Activated CD4-positive, alpha-beta T cell treated with anti-CD3 and anti-CD28 coated beads for 36 hours (primary cell): ENCODE measurements at regions not wholly inside any gene's neighbourhood (a gene's known extent, or its start where the extent isn't known, plus 50 kb on each side); places are given as distances from the start of the nearest gene placed in this dataset.
A peak's percentile ranks its signal among the peaks of the same experiment; 100 is the strongest.

Experiments used
- ATAC-seq: fragments of 200-7000 bp; cut with Tn5 transposase; one replicate; pipeline ENCODE4 v1.10.0; 2021; ENCODE audit warnings: mild to moderate bottlenecking, moderate library complexity
- CTCF ChIA-PET: fragments of 350-600 bp; sonication (Branson Sonifier 250); formaldehyde crosslinking; loops from one replicate; lab custom pipeline; 2021; ENCODE audit warnings: antibody characterized with exemption; lab: Charles Lee
- POLR2A ChIA-PET: fragments of 350-600 bp; sonication (Branson Sonifier 250); formaldehyde crosslinking; loops from one replicate; lab custom pipeline; 2021; ENCODE audit warnings: antibody characterized with exemption, inconsistent platforms; lab: Charles Lee
- DNase-seq: peaks from one replicate; pipeline ENCODE4 v3.0.0-alpha.2; 2020
- H3K27ac Mint-ChIP-seq: one replicate; pipeline ENCODE4 v1.8.0; 2021; ENCODE audit warnings: mixed read lengths
- H3K27me3 Mint-ChIP-seq: one replicate; pipeline ENCODE4 v1.8.0; 2021; ENCODE audit warnings: mixed read lengths
- H3K36me3 Mint-ChIP-seq: one replicate; pipeline ENCODE4 v1.8.0; 2021; ENCODE audit warnings: low read depth, mixed read lengths
- H3K4me1 Mint-ChIP-seq: one replicate; pipeline ENCODE4 v1.8.0; 2021; ENCODE audit warnings: mixed read lengths
- H3K4me3 Mint-ChIP-seq: one replicate; pipeline ENCODE4 v1.8.0; 2021; ENCODE audit warnings: mild to moderate bottlenecking, moderate library complexity, mixed read lengths
- H3K9me3 Mint-ChIP-seq: one replicate; pipeline ENCODE4 v1.8.0; 2021; ENCODE audit warnings: low read depth, mixed read lengths
- intact Hi-C, 2 experiments: fragments of 100-400 bp; cut with DNase I in 1 of 2; cut with micrococcal nuclease in 1 of 2; formaldehyde crosslinking; loops; one replicate each; pipeline versions ENCODE4 v1.14.2 to v1.15.1; 2022 to 2024; cut with DNase I, micrococcal nuclease

DNA sequence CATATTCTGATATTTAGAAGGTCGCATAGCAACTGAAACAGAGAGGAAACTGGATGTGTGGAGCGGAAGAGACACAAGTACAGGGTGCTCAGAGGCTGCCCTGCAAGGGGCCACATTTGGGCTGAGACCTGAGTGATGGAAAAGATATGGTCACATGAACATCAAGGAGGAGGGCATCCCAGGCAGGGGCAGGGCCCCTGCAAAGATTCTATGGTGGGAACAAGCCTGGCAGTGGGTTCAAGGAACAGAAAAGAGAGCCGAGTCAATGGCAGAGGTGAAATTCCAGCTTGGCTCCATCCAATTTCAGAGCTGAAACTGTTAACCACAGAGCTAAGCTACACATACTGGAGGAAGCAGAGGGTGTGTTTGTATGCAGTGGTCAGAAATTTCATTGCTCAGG lies 227.7 kb downstream of the PRDM2 start:
- ATAC-seq (no peak), DNase-seq (no peak)
- CTCF ChIA-PET, result no interaction called here
- Mint-ChIP-seq H3K27me3 (peaks cover 24% of the 10 kb centered on the region), H3K9me3 (no peaks in the 10 kb centered on the region), H3K4me1 (no peaks in the 10 kb centered on the region), H3K27ac (no peak overlapping the region), H3K36me3 (no peaks in the 10 kb centered on the region), H3K4me3 (no peak overlapping the region)
- POLR2A ChIA-PET, result no interaction called here
- intact Hi-C loops, result loop anchor here in 1 of 2 experiments (2.0 kb wide), 1 partner anchor 19 kb away; no protein-coding TSS in a partner anchor

DNA sequence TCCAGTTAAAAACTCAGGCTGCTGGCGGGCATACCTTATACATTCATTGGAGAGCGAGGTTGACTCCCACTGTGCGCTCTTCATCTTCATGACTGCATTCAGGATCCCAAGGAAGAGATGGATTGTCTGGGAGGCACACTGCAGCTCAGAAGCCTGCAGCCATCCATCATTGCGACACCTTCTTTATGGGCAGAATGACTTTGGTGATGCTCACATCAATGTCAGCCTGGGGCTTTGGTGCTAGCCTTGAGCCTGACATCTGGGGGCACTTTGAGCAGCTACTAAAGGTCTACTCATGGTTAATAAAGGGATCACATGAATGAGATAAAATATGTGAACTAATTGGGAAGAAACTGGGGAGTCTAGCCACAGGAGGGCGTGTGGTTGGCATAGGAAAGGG lies 229.3 kb downstream of the PRDM2 start:
- H3K4me3 Mint-ChIP-seq, result no peak overlapping the region
- CTCF ChIA-PET, result interaction anchor here (1.1 to 1.3 kb wide), 2 partner anchors 9 to 23 kb away, joined by 3 read pairs; no protein-coding TSS in a partner anchor
- DNase-seq (no peak), ATAC-seq (no peak)
- no peak overlapping the region for H3K27ac Mint-ChIP-seq
- H3K9me3 Mint-ChIP-seq, result no peaks in the 10 kb centered on the region
- H3K27me3 Mint-ChIP-seq, result peaks cover 19% of the 10 kb centered on the region
- POLR2A ChIA-PET, result no interaction called here
- H3K4me1 Mint-ChIP-seq, result no peaks in the 10 kb centered on the region
- H3K36me3 Mint-ChIP-seq, result no peaks in the 10 kb centered on the region
- intact Hi-C loops, result loop anchor here in 1 of 2 experiments (2.0 kb wide), 1 partner anchor 21 kb away; no protein-coding TSS in a partner anchor

DNA sequence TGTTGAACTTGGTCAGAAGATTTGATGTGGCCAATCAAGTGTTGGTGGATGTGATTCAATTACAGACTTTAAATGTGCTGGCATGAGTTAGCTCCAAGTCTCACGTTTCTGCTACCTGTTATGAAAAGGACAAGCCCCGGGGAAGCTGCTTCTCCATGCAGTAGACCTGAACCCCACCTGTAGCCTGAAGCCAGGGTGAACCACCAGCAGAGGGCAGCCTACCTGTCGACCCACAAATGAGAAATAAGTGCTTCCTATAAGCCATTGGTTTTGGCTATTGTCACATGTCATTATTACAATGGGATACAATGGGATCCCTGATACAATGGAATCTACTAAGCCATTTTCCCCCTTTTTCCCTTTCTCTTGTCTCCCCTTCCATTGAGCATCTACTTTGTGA lies 230.2 kb downstream of the PRDM2 start:
- Mint-ChIP-seq H3K27me3 (peaks cover 19% of the 10 kb centered on the region), H3K9me3 (no peaks in the 10 kb centered on the region), H3K4me1 (no peaks in the 10 kb centered on the region), H3K36me3 (no peaks in the 10 kb centered on the region), H3K27ac (no peak overlapping the region), H3K4me3 (no peak overlapping the region)
- ATAC-seq (no peak), DNase-seq (peak; percentile 57)
- intact Hi-C loops, result no loop called here
- POLR2A ChIA-PET, result no interaction called here
- CTCF ChIA-PET, result interaction anchor here (0.7 to 1.4 kb wide), 2 partner anchors 8 to 45 kb away, joined by 4 read pairs; no protein-coding TSS in a partner anchor

DNA sequence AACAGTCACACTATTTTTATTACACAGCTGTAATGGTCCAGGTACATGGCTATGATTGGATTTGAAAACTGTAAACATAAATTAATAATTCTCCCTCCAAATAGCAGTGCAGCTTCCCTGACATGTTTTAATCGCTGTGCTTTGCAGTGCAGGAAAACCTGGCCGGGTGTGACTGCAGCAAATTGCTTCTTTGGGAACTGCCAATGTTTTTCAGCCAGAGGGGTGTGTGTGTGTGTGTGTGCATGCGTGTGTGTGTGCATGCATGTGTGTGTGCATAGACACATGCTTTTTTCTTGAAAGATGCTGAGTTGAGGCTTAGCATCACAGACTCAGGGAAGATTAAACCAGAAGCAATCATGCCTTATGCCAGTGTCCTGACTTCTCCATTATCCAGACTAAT lies 231.2 kb downstream of the PRDM2 start:
- Mint-ChIP-seq H3K9me3 (no peaks in the 10 kb centered on the region), H3K27me3 (peaks cover 12% of the 10 kb centered on the region), H3K4me1 (no peaks in the 10 kb centered on the region), H3K27ac (no peak overlapping the region), H3K36me3 (no peaks in the 10 kb centered on the region), H3K4me3 (no peak overlapping the region)
- ATAC-seq, result no peak
- ChIA-PET POLR2A (no interaction called here), CTCF (interaction anchor here (1.4 kb wide), 1 partner anchor 7 kb away, joined by 4 read pairs; no protein-coding TSS in a partner anchor)
- intact Hi-C loops, result no loop called here
- no peak for DNase-seq

DNA sequence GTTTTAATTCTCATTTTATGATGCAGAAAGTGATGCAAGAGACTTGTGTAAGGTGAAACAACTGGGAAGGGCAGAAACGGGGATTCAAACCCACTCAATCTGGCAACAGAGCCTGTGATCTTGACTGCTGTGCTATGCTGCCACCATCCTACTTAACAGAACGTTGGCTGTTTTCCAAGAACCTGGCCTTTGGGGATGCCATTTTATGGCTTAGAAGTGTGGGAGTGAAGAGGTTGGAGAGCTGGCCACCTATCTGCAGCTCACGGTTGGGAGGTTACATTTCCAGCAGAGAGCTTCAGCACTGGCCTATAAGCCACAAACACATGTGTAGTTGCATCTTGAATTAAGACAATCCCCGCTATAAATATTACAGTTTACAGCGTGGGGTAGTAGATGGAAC lies 235.3 kb downstream of the PRDM2 start:
- H3K27me3 Mint-ChIP-seq, result peaks cover 14% of the 10 kb centered on the region
- intact Hi-C loops, result no loop called here
- no peaks in the 10 kb centered on the region for H3K9me3 Mint-ChIP-seq
- no peak overlapping the region for H3K4me3 Mint-ChIP-seq
- ATAC-seq (no peak), DNase-seq (no peak)
- ChIA-PET POLR2A (no interaction called here), CTCF (no interaction called here)
- H3K36me3 Mint-ChIP-seq, result no peaks in the 10 kb centered on the region
- no peaks in the 10 kb centered on the region for H3K4me1 Mint-ChIP-seq
- H3K27ac Mint-ChIP-seq, result no peak overlapping the region

DNA sequence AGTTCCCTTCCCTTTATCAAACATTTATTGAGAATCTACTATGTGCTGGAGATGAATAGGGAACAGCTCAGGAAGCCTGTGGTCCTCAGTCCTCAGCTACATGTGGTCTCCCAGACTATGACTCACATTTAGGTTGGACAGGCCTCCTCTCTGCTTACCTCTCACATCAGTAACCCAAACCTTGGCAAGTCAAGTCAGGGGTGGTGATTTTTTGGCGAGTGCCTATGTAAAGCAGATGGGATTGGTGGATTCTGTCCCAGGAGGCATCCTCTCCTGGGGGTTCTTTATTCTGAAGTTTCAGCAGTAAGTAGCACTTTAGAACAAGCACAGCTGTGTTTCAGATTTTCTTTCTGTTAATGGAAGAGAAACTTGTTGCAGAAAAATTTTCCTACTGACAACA lies 241.3 kb downstream of the PRDM2 start:
- DNase-seq, result no peak
- ChIA-PET POLR2A (no interaction called here), CTCF (no interaction called here)
- H3K27ac Mint-ChIP-seq, result no peak overlapping the region
- intact Hi-C loops, result no loop called here
- H3K36me3 Mint-ChIP-seq, result peaks cover 1% of the 10 kb centered on the region
- ATAC-seq, result no peak
- H3K4me3 Mint-ChIP-seq, result no peak overlapping the region
- peaks cover 12% of the 10 kb centered on the region for H3K9me3 Mint-ChIP-seq
- no peaks in the 10 kb centered on the region for H3K4me1 Mint-ChIP-seq
- peaks cover 21% of the 10 kb centered on the region for H3K27me3 Mint-ChIP-seq

DNA sequence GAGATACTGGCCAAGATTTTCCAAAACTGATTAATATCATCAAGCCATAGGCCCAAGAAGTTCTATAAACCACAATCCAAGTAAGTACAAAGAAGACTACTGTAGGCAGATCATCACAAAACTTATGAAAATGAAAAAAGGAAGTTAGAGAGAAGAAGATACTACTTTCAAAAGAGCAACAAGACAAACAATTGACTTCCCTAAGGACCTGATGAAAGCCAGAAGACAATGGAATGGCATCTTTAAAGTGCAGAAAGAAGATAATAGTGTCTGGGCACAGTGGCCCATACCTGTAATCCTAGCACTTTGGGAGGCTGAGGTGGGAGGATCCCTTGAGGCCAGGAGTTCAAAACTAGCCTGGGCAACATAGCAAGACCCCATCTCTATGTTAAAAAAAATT lies 243.1 kb downstream of the PRDM2 start:
- no peak overlapping the region for H3K27ac Mint-ChIP-seq
- peaks cover 1% of the 10 kb centered on the region for H3K36me3 Mint-ChIP-seq
- H3K4me1 Mint-ChIP-seq, result no peaks in the 10 kb centered on the region
- POLR2A ChIA-PET, result no interaction called here
- H3K9me3 Mint-ChIP-seq, result peaks cover 12% of the 10 kb centered on the region
- CTCF ChIA-PET, result interaction anchor here (0.7 to 1.5 kb wide), 2 partner anchors 17 to 178 kb away, joined by 3 to 4 read pairs; no protein-coding TSS in a partner anchor
- H3K27me3 Mint-ChIP-seq, result peaks cover 19% of the 10 kb centered on the region
- no peak overlapping the region for H3K4me3 Mint-ChIP-seq
- intact Hi-C loops, result no loop called here
- DNase-seq (no peak), ATAC-seq (no peak)

DNA sequence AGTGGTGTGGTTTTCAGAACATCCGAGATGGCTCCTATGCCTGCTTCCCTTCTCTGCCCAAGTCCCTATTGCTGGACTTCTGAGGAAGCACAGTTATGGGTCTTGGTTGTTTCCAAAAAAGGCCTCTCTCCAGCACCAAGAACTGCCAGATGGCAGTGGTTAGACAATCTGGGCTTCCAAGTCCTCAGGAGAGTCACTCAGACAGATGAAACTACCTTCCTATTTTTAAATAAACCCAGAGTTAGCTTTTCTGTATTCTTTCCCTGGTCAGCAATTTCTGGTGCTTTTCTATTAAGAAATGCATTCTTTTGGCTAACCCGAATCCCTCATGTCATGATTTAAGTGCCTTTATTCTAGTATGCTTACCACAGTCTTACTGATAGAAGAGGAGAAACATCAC lies 245.9 kb downstream of the PRDM2 start:
- ChIA-PET POLR2A (no interaction called here), CTCF (no interaction called here)
- intact Hi-C loops, result no loop called here

DNA sequence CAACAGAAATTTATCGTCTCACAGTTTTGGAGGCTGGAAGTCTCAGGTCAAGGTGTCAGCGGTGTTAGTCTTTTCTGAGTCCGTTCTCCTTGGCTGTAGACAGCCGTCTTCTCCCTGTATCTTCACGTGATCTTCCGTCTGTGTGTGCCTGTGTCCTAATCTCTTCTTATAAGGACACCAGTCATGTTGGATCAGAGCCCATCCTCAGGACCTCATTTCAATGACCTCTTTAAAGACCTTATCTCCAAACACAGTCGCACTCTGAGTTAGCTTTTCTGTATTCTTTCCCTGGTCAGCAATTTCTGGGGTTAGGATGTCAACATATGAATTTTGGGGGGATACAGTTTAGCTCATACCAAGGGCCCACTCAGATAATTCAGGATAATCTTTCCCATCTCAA lies 247.7 kb downstream of the PRDM2 start:
- CTCF ChIA-PET, result no interaction called here
- H3K9me3 Mint-ChIP-seq, result peaks cover 4% of the 10 kb centered on the region
- DNase-seq, result no peak
- no peak overlapping the region for H3K27ac Mint-ChIP-seq
- no peaks in the 10 kb centered on the region for H3K36me3 Mint-ChIP-seq
- POLR2A ChIA-PET, result no interaction called here
- intact Hi-C loops, result no loop called here
- H3K4me1 Mint-ChIP-seq, result no peaks in the 10 kb centered on the region
- no peak overlapping the region for H3K4me3 Mint-ChIP-seq
- no peak for ATAC-seq
- peaks cover 5% of the 10 kb centered on the region for H3K27me3 Mint-ChIP-seq

More for the DNA sequence above, 245.9 kb downstream of the PRDM2 start:
- Mint-ChIP-seq H3K4me1 (no peaks in the 10 kb centered on the region), H3K4me3 (no peak overlapping the region), H3K27ac (no peak overlapping the region), H3K27me3 (peaks cover 13% of the 10 kb centered on the region), H3K36me3 (peaks cover 1% of the 10 kb centered on the region), H3K9me3 (peaks cover 12% of the 10 kb centered on the region)
- ATAC-seq, result no peak
- DNase-seq, result no peak

DNA sequence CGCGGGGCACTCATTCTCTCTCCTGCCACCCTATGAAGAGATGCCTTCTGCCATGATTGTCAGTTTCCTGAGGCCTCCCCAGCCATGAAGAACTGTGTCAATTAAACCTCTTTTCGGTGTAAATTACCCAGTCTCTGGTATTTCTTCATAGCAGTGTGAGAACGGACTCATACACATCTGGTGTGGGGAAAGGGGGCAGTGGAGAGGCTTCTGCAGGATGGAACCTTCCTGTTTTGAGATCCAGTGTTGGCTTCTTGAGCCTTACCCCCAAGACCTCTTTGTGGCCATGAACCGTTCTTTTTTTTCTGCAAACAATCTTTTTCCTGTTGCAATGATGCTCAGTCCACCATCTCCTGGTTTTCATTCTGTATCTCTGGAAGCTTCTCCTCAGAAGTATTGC lies 248.4 kb downstream of the PRDM2 start:
- DNase-seq (no peak), ATAC-seq (no peak)
- intact Hi-C loops, result no loop called here
- Mint-ChIP-seq H3K4me1 (no peaks in the 10 kb centered on the region), H3K27ac (no peak overlapping the region), H3K4me3 (no peak overlapping the region), H3K36me3 (no peaks in the 10 kb centered on the region), H3K9me3 (no peaks in the 10 kb centered on the region), H3K27me3 (peaks cover 5% of the 10 kb centered on the region)
- POLR2A ChIA-PET, result no interaction called here
- CTCF ChIA-PET, result no interaction called here

DNA sequence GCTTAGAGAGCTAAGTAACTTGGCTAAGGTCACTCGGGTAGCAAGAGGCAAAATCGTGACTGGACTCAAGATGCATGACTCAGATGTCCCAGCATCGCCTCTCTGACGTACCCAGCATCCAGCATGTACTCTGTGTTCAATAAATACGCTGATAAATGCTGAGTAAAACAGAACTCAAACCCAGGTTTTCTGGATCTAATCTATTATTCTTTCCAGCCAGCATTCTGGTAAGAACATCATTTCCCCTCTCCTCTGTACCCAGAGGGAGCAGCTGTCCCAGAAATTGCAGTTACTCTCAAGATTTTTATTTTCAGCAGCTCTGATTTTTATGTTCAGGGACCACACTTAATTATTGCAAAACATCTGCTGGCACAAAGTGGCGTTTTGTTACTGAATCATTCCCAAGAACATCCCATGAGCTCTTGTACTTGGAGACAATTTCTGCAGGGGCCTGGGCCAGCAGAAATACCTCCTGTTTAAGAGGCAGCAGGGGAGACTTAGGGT lies 249.0 kb downstream of the PRDM2 start:
- ChIA-PET CTCF (no interaction called here), POLR2A (no interaction called here)
- no peaks in the 10 kb centered on the region for H3K4me1 Mint-ChIP-seq
- no peak for DNase-seq
- H3K27me3 Mint-ChIP-seq, result peaks cover 8% of the 10 kb centered on the region
- no peak for ATAC-seq
- H3K36me3 Mint-ChIP-seq, result no peaks in the 10 kb centered on the region
- H3K4me3 Mint-ChIP-seq, result no peak overlapping the region
- H3K27ac Mint-ChIP-seq, result no peak overlapping the region
- intact Hi-C loops, result no loop called here
- no peaks in the 10 kb centered on the region for H3K9me3 Mint-ChIP-seq

DNA sequence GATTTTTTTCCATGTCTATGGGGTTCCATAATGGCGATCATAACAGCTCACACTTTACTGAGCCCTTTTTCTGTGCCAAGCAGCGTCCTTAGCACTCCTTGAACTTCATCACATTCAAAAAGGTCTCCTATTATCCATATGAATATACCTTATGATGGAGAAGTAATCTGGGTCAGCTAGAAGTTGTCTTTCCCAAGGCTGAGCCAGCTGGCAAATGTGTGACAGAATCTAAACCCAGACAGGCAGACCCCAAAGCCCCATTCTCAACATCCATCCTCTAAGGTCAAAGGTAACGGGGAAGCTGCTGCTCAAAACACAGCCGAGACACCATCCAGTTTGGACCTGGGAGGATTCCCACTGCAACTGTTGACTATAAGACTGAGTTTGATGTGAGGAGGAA lies 249.6 kb downstream of the PRDM2 start:
- no peak overlapping the region for H3K4me3 Mint-ChIP-seq
- H3K4me1 Mint-ChIP-seq, result no peaks in the 10 kb centered on the region
- no peak overlapping the region for H3K27ac Mint-ChIP-seq
- CTCF ChIA-PET, result no interaction called here
- POLR2A ChIA-PET, result no interaction called here
- peaks cover 11% of the 10 kb centered on the region for H3K27me3 Mint-ChIP-seq
- no peaks in the 10 kb centered on the region for H3K36me3 Mint-ChIP-seq
- ATAC-seq, result no peak
- DNase-seq, result no peak
- H3K9me3 Mint-ChIP-seq, result no peaks in the 10 kb centered on the region
- intact Hi-C loops, result no loop called here
